Chondrocyte (in vitro differentiated cells): ENCODE measurements at regions not wholly inside any gene's neighbourhood (a gene's known extent, or its start where the extent isn't known, plus 50 kb on each side); places are given as distances from the start of the nearest gene placed in this dataset.
A peak's percentile ranks its signal among the peaks of the same experiment; 100 is the strongest.

Experiments
- DNase-seq: peaks from one replicate; pipeline ENCODE4 v3.0.0; 2021; ENCODE audit warnings: mixed read lengths, low spot score
- H3K27ac Mint-ChIP-seq: one replicate; pipeline ENCODE4 v1.8.0; 2021; ENCODE audit warnings: mild to moderate bottlenecking, moderate library complexity, mixed read lengths; ENCODE audit not compliant: unreplicated experiment
- H3K27me3 Mint-ChIP-seq: 2 replicates; pipeline ENCODE4 v1.8.0; 2021; ENCODE audit warnings: low read depth, mixed read lengths
- H3K36me3 Mint-ChIP-seq: 2 replicates; pipeline ENCODE4 v1.8.0; 2021; ENCODE audit warnings: low read depth, mixed read lengths
- H3K4me1 Mint-ChIP-seq: 2 replicates; pipeline ENCODE4 v1.8.0; 2021; ENCODE audit warnings: low read depth, mild to moderate bottlenecking, mixed read lengths
- H3K4me3 Mint-ChIP-seq: one replicate; pipeline ENCODE4 v1.8.0; 2021; ENCODE audit warnings: mild to moderate bottlenecking, moderate library complexity, mixed read lengths; ENCODE audit not compliant: unreplicated experiment
- H3K9me3 Mint-ChIP-seq: 2 replicates; pipeline ENCODE4 v1.8.0; 2021; ENCODE audit warnings: low read depth, mixed read lengths
- CTCF ChIP-seq: fragments of 200-600 bp; sonication (generic); IDR thresholded peaks from 2 replicates; pipeline ENCODE4 v1.5.0; 2021; ENCODE audit warnings: antibody characterized with exemption, mild to moderate bottlenecking, moderate library complexity

DNA sequence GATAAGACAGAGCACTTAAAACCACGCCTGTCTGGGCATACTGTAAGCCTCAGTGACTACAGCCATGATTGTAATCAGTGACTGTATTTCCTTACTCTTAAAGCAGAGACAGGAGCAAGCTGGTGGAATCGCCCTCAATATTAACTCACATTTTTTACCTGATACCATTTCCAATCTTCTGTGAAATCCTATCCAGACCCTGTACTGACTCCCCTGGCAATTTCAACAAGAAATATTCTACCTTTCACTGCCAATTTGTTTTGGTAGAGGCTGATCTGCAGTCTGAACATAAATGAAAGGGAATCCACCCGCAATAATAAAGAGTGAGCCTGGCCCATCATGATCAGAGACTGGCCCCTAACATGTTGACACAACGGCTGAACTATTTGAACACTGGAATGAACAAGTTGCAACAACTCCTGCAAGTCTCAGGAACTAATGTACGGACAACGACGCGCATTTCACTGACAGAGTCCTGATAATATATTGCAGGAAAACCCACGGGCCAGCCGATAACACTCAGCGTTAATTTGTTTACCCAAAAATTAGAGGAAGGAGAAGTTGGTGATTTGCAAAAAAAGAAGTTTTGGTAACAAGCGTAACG, 195.5 kb upstream of the BTG1 start:
- H3K9me3 Mint-ChIP-seq, result no peaks in the 10 kb centered on the region

DNA sequence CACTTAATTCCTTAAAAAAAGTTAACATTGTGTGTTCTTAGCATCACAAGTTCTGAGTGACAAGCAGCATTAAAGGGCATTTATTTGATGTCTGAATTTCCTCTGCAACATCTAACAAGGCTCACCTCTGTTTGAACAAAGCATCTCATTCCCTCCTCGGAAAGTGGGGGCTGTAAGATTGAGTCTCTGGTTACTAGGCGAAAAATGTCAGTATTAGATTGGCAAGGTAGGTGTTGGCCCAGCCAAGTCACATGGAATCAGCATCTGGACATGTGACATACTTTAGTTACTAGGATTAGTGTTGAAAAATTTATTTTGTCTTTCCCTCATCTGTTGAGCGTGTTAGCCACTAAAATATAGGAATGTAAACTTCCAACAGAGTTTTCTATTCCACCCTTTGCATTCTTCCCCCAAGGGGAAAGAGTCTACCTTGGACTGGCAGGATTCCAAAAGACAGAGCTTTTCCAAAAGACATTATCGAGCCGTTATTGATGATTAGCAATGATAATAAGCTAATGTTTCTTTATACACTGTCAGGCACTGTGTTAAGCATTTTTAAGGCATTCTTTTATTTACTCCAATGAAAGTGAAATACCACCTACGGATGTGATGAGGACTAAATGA, 194.9 kb upstream of the BTG1 start:
- Mint-ChIP-seq H3K4me3 (no peak overlapping the region), H3K27me3 (no peaks in the 10 kb centered on the region), H3K27ac (no peak overlapping the region), H3K9me3 (no peaks in the 10 kb centered on the region), H3K36me3 (no peaks in the 10 kb centered on the region), H3K4me1 (peaks cover 5% of the 10 kb centered on the region)
- TF ChIP-seq CTCF, result no peak
- DNase-seq, result no peak

More for the DNA sequence above, 195.5 kb upstream of the BTG1 start:
- TF ChIP-seq CTCF, result no peak
- H3K4me3 Mint-ChIP-seq, result no peak overlapping the region
- DNase-seq, result no peak
- H3K27me3 Mint-ChIP-seq, result no peaks in the 10 kb centered on the region
- H3K36me3 Mint-ChIP-seq, result no peaks in the 10 kb centered on the region
- H3K4me1 Mint-ChIP-seq, result peaks cover 5% of the 10 kb centered on the region
- H3K27ac Mint-ChIP-seq, result no peak overlapping the region

GRCh38 chr12:92340003-92340402, 194.4 kb upstream of the BTG1 start:
- Mint-ChIP-seq H3K9me3 (no peaks in the 10 kb centered on the region), H3K4me3 (no peak overlapping the region), H3K4me1 (peaks cover 5% of the 10 kb centered on the region), H3K36me3 (no peaks in the 10 kb centered on the region), H3K27me3 (no peaks in the 10 kb centered on the region), H3K27ac (no peak overlapping the region)
- TF ChIP-seq CTCF, result no peak
- no peak for DNase-seq

GRCh38 chr12:92339198-92339821, 193.7 kb upstream of the BTG1 start:
- Mint-ChIP-seq H3K4me1 (peaks cover 5% of the 10 kb centered on the region), H3K4me3 (no peak overlapping the region), H3K9me3 (no peaks in the 10 kb centered on the region), H3K27me3 (no peaks in the 10 kb centered on the region), H3K27ac (no peak overlapping the region), H3K36me3 (no peaks in the 10 kb centered on the region)
- DNase-seq, result no peak
- no peak for TF ChIP-seq CTCF

GRCh38 chr12:92338671-92339070, 193.0 kb upstream of the BTG1 start:
- no peaks in the 10 kb centered on the region for H3K27me3 Mint-ChIP-seq
- H3K36me3 Mint-ChIP-seq, result no peaks in the 10 kb centered on the region
- H3K27ac Mint-ChIP-seq, result peak overlapping the region; percentile 51
- DNase-seq, result no peak
- H3K4me3 Mint-ChIP-seq, result no peak overlapping the region
- H3K9me3 Mint-ChIP-seq, result no peaks in the 10 kb centered on the region
- TF ChIP-seq CTCF, result no peak
- peaks cover 6% of the 10 kb centered on the region for H3K4me1 Mint-ChIP-seq
